ENCODE measurements at regions not wholly inside any gene's neighbourhood (a gene's known extent, or its start where the extent isn't known, plus 50 kb on each side); places are given as distances from the start of the nearest gene placed in this dataset.

DNA sequence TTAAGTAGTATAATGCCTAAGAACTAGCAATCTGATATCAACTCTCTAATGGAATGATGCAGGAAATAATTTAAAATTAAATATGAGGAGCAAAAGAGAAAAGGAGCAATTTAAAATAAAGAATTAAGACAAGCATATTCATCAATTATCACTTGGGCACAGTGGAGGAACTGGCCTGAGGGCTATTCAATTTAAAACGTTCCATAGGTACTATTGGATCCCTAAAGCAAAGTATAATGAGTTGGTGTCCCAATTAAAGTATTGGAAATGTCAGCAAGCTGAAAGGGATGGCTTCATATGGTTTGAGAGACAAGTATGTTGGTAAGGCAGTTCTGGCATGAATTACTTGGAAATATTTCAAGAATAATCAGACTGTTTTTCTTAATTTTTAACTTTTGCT lies 2064.1 kb upstream of the TENM3 start:
- no peak for DNase-seq (ENCODE audit: low read depth)
- TF ChIP-seq, protein P1, sequence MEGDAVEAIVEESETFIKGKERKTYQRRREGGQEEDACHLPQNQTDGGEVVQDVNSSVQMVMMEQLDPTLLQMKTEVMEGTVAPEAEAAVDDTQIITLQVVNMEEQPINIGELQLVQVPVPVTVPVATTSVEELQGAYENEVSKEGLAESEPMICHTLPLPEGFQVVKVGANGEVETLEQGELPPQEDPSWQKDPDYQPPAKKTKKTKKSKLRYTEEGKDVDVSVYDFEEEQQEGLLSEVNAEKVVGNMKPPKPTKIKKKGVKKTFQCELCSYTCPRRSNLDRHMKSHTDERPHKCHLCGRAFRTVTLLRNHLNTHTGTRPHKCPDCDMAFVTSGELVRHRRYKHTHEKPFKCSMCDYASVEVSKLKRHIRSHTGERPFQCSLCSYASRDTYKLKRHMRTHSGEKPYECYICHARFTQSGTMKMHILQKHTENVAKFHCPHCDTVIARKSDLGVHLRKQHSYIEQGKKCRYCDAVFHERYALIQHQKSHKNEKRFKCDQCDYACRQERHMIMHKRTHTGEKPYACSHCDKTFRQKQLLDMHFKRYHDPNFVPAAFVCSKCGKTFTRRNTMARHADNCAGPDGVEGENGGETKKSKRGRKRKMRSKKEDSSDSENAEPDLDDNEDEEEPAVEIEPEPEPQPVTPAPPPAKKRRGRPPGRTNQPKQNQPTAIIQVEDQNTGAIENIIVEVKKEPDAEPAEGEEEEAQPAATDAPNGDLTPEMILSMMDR (IDR thresholded peaks at IDR 0.05; ENCODE audit: low read depth, low read length, missing control alignments) = no peak
- H3K4me3 ChIP-seq (ENCODE audit: low read depth, low read length) = no peak overlapping the region
- in situ Hi-C loops (cut with HindIII; ENCODE audit: low sequenced_read_pairs) = no loop called here

DNA sequence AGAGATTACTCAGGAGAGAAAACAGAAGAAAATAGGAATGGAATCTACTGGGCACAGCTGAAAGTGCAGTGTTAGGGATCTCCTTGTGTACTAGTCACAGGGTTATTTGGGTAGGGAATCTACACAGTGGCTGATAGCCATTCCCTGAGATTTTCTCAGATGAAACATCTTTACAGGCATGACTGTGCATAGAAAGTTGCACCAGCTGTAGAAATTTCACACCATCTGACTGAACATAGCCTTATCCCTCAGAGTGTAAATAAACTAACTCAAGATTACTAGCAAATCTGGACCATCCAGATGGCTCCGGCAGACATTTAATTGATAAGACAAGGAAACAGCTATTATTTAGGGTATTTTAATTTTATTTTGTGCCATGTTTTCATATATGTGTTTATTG lies 2053.5 kb upstream of the TENM3 start:
- TF ChIP-seq, protein P1 (IDR thresholded peaks at IDR 0.05; ENCODE audit: low read depth, low read length, missing control alignments) = no peak
- in situ Hi-C loops (cut with HindIII; ENCODE audit: low sequenced_read_pairs) = no loop called here
- DNase-seq (ENCODE audit: low read depth) = no peak
- no peak overlapping the region for H3K4me3 ChIP-seq (ENCODE audit: low read depth, low read length)

DNA sequence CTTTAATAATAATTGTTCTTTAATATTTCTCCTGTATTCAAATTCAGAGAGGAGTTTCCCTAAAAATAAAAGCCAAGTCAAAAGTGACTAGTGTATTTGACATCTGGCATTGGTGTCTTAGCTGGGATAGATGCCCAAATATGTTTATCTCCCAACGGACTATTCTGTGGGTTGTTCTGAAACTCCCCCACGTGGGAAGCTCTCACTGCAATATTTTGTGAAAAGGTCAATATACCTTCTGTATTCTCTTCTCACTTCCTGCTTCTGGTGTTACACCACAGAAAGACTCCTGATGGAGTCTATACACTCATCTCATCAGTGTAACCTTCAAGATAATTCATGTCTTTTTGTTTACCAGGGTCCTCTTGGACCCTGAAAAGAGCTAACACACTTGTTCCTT lies 2052.8 kb upstream of the TENM3 start:
- TF ChIP-seq, protein P1 (IDR thresholded peaks at IDR 0.05; ENCODE audit: low read depth, low read length, missing control alignments) = no peak
- DNase-seq (ENCODE audit: low read depth) = no peak
- no peak overlapping the region for H3K4me3 ChIP-seq (ENCODE audit: low read depth, low read length)
- in situ Hi-C loops (cut with HindIII; ENCODE audit: low sequenced_read_pairs) = no loop called here

DNA sequence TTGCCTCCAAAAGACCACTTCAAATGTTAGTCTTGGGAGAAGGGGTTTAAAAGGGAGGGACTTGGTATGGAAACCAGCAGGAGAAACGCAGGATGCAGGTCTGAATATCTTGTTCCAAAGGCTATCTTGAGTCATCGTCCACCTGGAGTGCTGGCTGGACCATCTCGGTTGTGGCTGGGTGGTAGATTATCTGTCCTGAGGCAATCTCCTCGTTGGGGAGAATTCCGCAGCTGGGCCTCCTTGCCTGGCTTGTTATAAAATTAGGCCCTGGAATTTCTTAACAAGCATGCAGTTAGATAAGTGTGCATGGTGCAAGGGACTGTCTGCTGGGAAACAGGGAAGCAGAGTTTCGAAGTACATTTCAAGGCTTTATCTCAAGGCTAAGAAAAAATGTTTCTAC lies 2045.7 kb upstream of the TENM3 start:
- H3K4me3 ChIP-seq (ENCODE audit: low read depth, low read length) = no peak overlapping the region
- in situ Hi-C loops (cut with HindIII; ENCODE audit: low sequenced_read_pairs) = no loop called here
- no peak for DNase-seq (ENCODE audit: low read depth)
- TF ChIP-seq, protein P1 (IDR thresholded peaks at IDR 0.05; ENCODE audit: low read depth, low read length, missing control alignments) = no peak

DNA sequence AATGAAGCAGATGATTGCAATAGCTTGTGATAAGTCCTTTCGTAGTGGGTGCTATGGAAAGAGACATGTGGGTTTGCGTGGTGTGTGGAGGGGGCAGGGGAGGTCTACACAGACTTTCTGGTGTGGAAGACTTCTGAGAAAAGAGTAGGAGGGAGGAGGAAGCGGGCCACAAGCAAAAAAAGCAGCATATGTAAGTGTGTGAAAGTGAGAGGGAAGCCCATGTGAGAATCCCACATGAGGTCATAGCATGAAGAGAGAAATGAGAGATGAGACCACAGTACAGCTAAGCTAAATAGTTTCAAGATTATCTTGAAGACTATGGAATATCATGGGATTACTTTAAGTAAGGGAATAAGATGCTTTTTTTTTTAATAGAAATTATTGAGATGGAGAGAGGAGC lies 2039.9 kb upstream of the TENM3 start:
- TF ChIP-seq, protein P1 (IDR thresholded peaks at IDR 0.05; ENCODE audit: low read depth, low read length, missing control alignments) = no peak
- no peak overlapping the region for H3K4me3 ChIP-seq (ENCODE audit: low read depth, low read length)
- in situ Hi-C loops (cut with HindIII; ENCODE audit: low sequenced_read_pairs) = no loop called here
- no peak for DNase-seq (ENCODE audit: low read depth)

DNA sequence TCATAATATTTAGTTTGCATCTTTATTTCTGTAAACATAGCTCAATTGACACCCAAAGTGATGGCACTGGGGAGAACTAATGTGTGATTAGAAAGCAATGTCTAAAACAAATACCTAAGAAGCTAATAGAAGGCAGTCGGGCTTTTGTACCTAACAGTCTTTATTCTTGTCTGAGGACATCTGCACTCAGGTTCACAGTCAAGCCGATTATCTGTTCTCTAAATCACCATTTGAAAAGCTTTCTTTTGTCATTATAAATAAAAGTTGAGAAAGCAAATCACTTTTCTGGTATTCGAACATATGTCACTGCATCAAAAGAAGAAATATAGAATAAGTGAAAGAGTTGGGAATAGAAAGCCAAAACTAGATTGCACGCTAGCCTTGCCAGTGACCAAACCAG lies 2037.9 kb upstream of the TENM3 start:
- in situ Hi-C loops (cut with HindIII; ENCODE audit: low sequenced_read_pairs) = no loop called here
- no peak overlapping the region for H3K4me3 ChIP-seq (ENCODE audit: low read depth, low read length)
- TF ChIP-seq, protein P1 (IDR thresholded peaks at IDR 0.05; ENCODE audit: low read depth, low read length, missing control alignments) = no peak
- no peak for DNase-seq (ENCODE audit: low read depth)

DNA sequence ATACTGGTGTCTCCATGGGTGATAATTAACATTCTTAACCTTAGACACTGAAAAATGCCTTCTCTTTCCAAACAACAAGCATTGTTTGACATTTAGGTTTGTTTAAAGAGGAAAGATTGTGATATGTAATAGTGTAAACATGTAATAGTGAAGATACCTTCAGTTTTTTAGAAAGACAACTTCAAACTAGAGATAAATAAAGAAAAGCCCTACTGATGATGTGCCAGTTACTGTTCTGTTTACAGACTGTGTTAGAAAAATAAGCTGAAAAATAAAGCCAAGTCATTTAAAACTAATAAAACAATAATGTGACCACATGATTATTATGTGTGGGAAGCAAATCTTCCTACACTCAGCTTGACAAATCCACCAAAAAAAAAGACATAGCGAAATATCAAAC lies 2035.3 kb upstream of the TENM3 start:
- H3K4me3 ChIP-seq (ENCODE audit: low read depth, low read length) = no peak overlapping the region
- in situ Hi-C loops (cut with HindIII; ENCODE audit: low sequenced_read_pairs) = no loop called here
- TF ChIP-seq, protein P1 (IDR thresholded peaks at IDR 0.05; ENCODE audit: low read depth, low read length, missing control alignments) = no peak
- DNase-seq (ENCODE audit: low read depth) = no peak

Data from astrocyte of the cerebellum (primary cell).